ENCODE measurements at regions not wholly inside any gene's neighbourhood (a gene's known extent, or its start where the extent isn't known, plus 50 kb on each side); places are given as distances from the start of the nearest gene placed in this dataset.

GRCh38 chr10:36198322-36198721, 556.2 kb upstream of the FZD8 start:
- no peaks in the 10 kb centered on the region for H3K27me3 ChIP-seq (ENCODE audit: control insufficient read depth in 2 of 2, insufficient read depth in 2 of 2, low read length in 2 of 2)
- H3K27ac ChIP-seq (ENCODE audit: insufficient read depth, low read depth, low read length) = no peak overlapping the region
- H2AFZ ChIP-seq (ENCODE audit: low read depth, low read length) = no peak overlapping the region
- H3K4me2 ChIP-seq (ENCODE audit: insufficient read depth, low read length) = no peak overlapping the region
- no peaks in the 10 kb centered on the region for H3K79me2 ChIP-seq (ENCODE audit: control insufficient read depth, insufficient read depth, low read length)
- H3K36me3 ChIP-seq (ENCODE audit: control insufficient read depth in 2 of 2, extremely low read depth in 1 of 2, insufficient read depth in 2 of 2, low read length in 2 of 2) = no peaks in the 10 kb centered on the region
- FAIRE-seq (no peak), DNase-seq (ENCODE audit: low read depth, low spot score) (no peak)
- dilution Hi-C loops (cut with MboI; ENCODE audit: extremely low pct_ligation_motif_present, low sequenced_read_pairs) = no loop called here
- no peaks in the 10 kb centered on the region for H3K9me1 ChIP-seq (replicated peaks; ENCODE audit: control insufficient read depth, extremely low read depth, insufficient read depth, low read length)
- H3K4me3 ChIP-seq (replicated peaks in 1 of 3; ENCODE audit: insufficient read depth in 1 of 3, low read depth in 1 of 3, low read length in 3 of 3) = no peak overlapping the region
- BruUV-seq (replicated peaks) = no TSS peak
- no peaks in the 10 kb centered on the region for H4K20me1 ChIP-seq (replicated peaks; ENCODE audit: control insufficient read depth, extremely low read depth, insufficient read depth, low read length)
- TF ChIP-seq POLR2AphosphoS5 (IDR thresholded peaks at IDR 0.05; ENCODE audit: insufficient read depth, low read depth, low read length) (no peak), CTCF (IDR thresholded peaks at IDR 0.05; ENCODE audit: extremely low read depth in 1 of 2, insufficient read depth in 1 of 2, low read depth in 1 of 2, low read length in 2 of 2) (no peak), GATA2 (IDR thresholded peaks at IDR 0.05; ENCODE audit: insufficient read depth, insufficient read length, low read depth, low read length) (no peak), MYC (IDR thresholded peaks at IDR 0.05; ENCODE audit: low read depth, low read length) (no peak), EZH2 (IDR thresholded peaks at IDR 0.05; ENCODE audit: borderline replicate concordance, low read depth, low read length, severe bottlenecking) (no peak), POLR2A (IDR thresholded peaks at IDR 0.05; ENCODE audit: low read depth, low read length) (no peak), FOS (IDR thresholded peaks at IDR 0.05; ENCODE audit: borderline replicate concordance, insufficient read depth, low read length) (no peak), MAX (IDR thresholded peaks at IDR 0.05; ENCODE audit: insufficient read depth, insufficient read length) (no peak), JUN (IDR thresholded peaks at IDR 0.05; ENCODE audit: borderline replicate concordance, insufficient read depth, insufficient read length, low read depth) (no peak)
- ChIA-PET POLR2A (no interaction called here), CTCF (no interaction called here)
- intact Hi-C loops (cut with micrococcal nuclease) = no loop called here
- no peak overlapping the region for H3K9ac ChIP-seq (replicated peaks; ENCODE audit: extremely low read depth, insufficient read depth, low read length)
- H3K4me1 ChIP-seq (ENCODE audit: control insufficient read depth, extremely low read depth, insufficient read depth, low read length) = no peaks in the 10 kb centered on the region
- no peaks in the 10 kb centered on the region for H3K9me3 ChIP-seq (replicated peaks; ENCODE audit: control insufficient read depth, insufficient read depth, low read length)

All from endothelial cell of umbilical vein (primary cell).